ENCODE measurements at regions not wholly inside any gene's neighbourhood (a gene's known extent, or its start where the extent isn't known, plus 50 kb on each side); places are given as distances from the start of the nearest gene placed in this dataset.

GRCh38 chr7:28318101-28318762, 94.1 kb upstream of the CREB5 start (continued):
- TF ChIP-seq POU5F1 (IDR thresholded peaks at IDR 0.05; ENCODE audit: low read depth, low read length) (no peak), PHF8 (conservative IDR thresholded peaks at IDR 0.05; ENCODE audit: low read depth, low read length) (no peak), TBP (IDR thresholded peaks at IDR 0.05; ENCODE audit: low read depth, low read length) (no peak)

Measured in H1 (cell line).